ENCODE measurements at regions not wholly inside any gene's neighbourhood (a gene's known extent, or its start where the extent isn't known, plus 50 kb on each side); places are given as distances from the start of the nearest gene placed in this dataset.
"Not testable (repeated sequence)": the region's sequence is repeated elsewhere in the genome, so short reads cannot be mapped to it uniquely, and the experiment has no call there.

- TF ChIP-seq CTCF, POLR2A (IDR thresholded peaks at IDR 0.05): not testable (repeated sequence)
These were observed 663.8 kb upstream of the TPTE start for GRCh38 chr21:9857563-9857962.
